Upper lobe of left lung (tissue), 4 donors: ENCODE measurements at regions not wholly inside any gene's neighbourhood (a gene's known extent, or its start where the extent isn't known, plus 50 kb on each side); places are given as distances from the start of the nearest gene placed in this dataset.

Experiments
- POLR2A ChIP-seq, 4 donors: fragments of 450-650 bp; IDR thresholded peaks; one replicate each; pipeline ENCODE4 v1.5.1; 2016 to 2017; ENCODE audit warnings: antibody characterized with exemption in 4 of 4, mild to moderate bottlenecking in 2 of 4
- POLR2AphosphoS5 ChIP-seq, 2 donors: sonication (generic); formaldehyde crosslinking; IDR thresholded peaks; one replicate each; pipeline ENCODE4 v1.5.1; 2017; ENCODE audit warnings: antibody characterized with exemption in 2 of 2
- TF ChIP-seq, protein P1 (sequence below), 6 experiments: fragments of 450-650 bp in 4 of 6; fragments of 200-600 bp in 2 of 6; sonication (generic) in 2 of 6; IDR thresholded peaks; one replicate each; pipeline ENCODE4 v1.5.1; 2016 to 2019; ENCODE audit warnings: antibody characterized with exemption in 6 of 6

DNA sequence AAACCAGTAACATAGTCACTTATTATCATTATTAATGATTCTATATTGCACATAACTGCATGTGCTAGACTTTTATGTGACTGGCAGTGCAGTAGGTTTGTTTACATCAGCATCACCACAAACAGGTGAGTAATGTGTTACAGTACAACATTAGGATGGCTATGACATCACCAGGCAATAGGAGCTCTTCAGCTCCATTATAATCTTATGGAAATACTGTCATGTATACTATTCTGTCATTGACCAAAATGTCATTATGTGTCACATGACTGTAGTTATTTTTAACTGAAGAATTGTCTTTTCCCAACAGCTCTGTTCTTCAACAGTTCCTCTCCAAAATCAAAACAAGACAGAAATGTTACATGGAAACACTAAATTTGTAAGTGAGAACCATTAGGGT, 96.3 kb downstream of the C18orf54 start:
- TF ChIP-seq, protein P1, sequence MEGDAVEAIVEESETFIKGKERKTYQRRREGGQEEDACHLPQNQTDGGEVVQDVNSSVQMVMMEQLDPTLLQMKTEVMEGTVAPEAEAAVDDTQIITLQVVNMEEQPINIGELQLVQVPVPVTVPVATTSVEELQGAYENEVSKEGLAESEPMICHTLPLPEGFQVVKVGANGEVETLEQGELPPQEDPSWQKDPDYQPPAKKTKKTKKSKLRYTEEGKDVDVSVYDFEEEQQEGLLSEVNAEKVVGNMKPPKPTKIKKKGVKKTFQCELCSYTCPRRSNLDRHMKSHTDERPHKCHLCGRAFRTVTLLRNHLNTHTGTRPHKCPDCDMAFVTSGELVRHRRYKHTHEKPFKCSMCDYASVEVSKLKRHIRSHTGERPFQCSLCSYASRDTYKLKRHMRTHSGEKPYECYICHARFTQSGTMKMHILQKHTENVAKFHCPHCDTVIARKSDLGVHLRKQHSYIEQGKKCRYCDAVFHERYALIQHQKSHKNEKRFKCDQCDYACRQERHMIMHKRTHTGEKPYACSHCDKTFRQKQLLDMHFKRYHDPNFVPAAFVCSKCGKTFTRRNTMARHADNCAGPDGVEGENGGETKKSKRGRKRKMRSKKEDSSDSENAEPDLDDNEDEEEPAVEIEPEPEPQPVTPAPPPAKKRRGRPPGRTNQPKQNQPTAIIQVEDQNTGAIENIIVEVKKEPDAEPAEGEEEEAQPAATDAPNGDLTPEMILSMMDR (IDR thresholded peaks at IDR 0.05), result no peak
- TF ChIP-seq POLR2A (IDR thresholded peaks at IDR 0.05) (no peak), POLR2AphosphoS5 (IDR thresholded peaks at IDR 0.05) (no peak)
